ENCODE measurements at regions not wholly inside any gene's neighbourhood (a gene's known extent, or its start where the extent isn't known, plus 50 kb on each side); places are given as distances from the start of the nearest gene placed in this dataset.
A peak's percentile ranks its signal among the peaks of the same experiment; 100 is the strongest.
"Not testable (repeated sequence)": the region's sequence is repeated elsewhere in the genome, so short reads cannot be mapped to it uniquely, and the experiment has no call there.

GRCh38 chr7:96770758-96771157 is 61.1 kb upstream of the SEM1 start:
- DNase-seq (ENCODE audit: low read depth), result no peak
- in situ Hi-C loops (cut with HindIII; ENCODE audit: low pct_unique_long_range_greater_than_20kb, low sequenced_read_pairs), result no loop called here

GRCh38 chr7:96772139-96772694 is 62.6 kb upstream of the SEM1 start:
- DNase-seq (ENCODE audit: low read depth), result no peak
- in situ Hi-C loops (cut with HindIII; ENCODE audit: low pct_unique_long_range_greater_than_20kb, low sequenced_read_pairs), result no loop called here

- in situ Hi-C loops (cut with HindIII; ENCODE audit: low pct_unique_long_range_greater_than_20kb, low sequenced_read_pairs), result no loop called here
- DNase-seq (ENCODE audit: low read depth), result no peak
These were observed 63.8 kb upstream of the SEM1 start for GRCh38 chr7:96773483-96773882.

GRCh38 chr7:96774358-96774757 is 64.7 kb upstream of the SEM1 start:
- in situ Hi-C loops (cut with HindIII; ENCODE audit: low pct_unique_long_range_greater_than_20kb, low sequenced_read_pairs), result no loop called here
- no peak for DNase-seq (ENCODE audit: low read depth)

GRCh38 chr7:96775046-96775445 is 65.4 kb upstream of the SEM1 start:
- DNase-seq (ENCODE audit: low read depth), result no peak
- in situ Hi-C loops (cut with HindIII; ENCODE audit: low pct_unique_long_range_greater_than_20kb, low sequenced_read_pairs), result no loop called here

- in situ Hi-C loops (cut with HindIII; ENCODE audit: low pct_unique_long_range_greater_than_20kb, low sequenced_read_pairs), result no loop called here
- DNase-seq (ENCODE audit: low read depth), result no peak
These were observed 68.6 kb upstream of the SEM1 start for GRCh38 chr7:96778263-96778662.

- no peak for DNase-seq (ENCODE audit: low read depth)
- in situ Hi-C loops (cut with HindIII; ENCODE audit: low pct_unique_long_range_greater_than_20kb, low sequenced_read_pairs), result no loop called here
These were observed 72.3 kb upstream of the SEM1 start for GRCh38 chr7:96781919-96782318.

GRCh38 chr7:96782686-96783298 is 73.1 kb upstream of the SEM1 start:
- in situ Hi-C loops (cut with HindIII; ENCODE audit: low pct_unique_long_range_greater_than_20kb, low sequenced_read_pairs); DNase-seq (ENCODE audit: low read depth): not testable (repeated sequence)

- in situ Hi-C loops (cut with HindIII; ENCODE audit: low pct_unique_long_range_greater_than_20kb, low sequenced_read_pairs), result no loop called here
- no peak for DNase-seq (ENCODE audit: low read depth)
These were observed 75.0 kb upstream of the SEM1 start for GRCh38 chr7:96784597-96784996.

GRCh38 chr7:96786261-96786997 is 76.8 kb upstream of the SEM1 start:
- no peak for DNase-seq (ENCODE audit: low read depth)
- in situ Hi-C loops (cut with HindIII; ENCODE audit: low pct_unique_long_range_greater_than_20kb, low sequenced_read_pairs), result no loop called here

GRCh38 chr7:96786998-96787395 is 77.4 kb upstream of the SEM1 start:
- in situ Hi-C loops (cut with HindIII; ENCODE audit: low pct_unique_long_range_greater_than_20kb, low sequenced_read_pairs), result no loop called here

GRCh38 chr7:96789914-96790313 is 80.3 kb upstream of the SEM1 start:
- DNase-seq (ENCODE audit: low read depth), result no peak
- in situ Hi-C loops (cut with HindIII; ENCODE audit: low pct_unique_long_range_greater_than_20kb, low sequenced_read_pairs), result no loop called here

More at GRCh38 chr7:96786998-96787395, 77.4 kb upstream of the SEM1 start:
- DNase-seq (ENCODE audit: low read depth), result no peak

GRCh38 chr7:96792115-96792514 is 82.5 kb upstream of the SEM1 start:
- in situ Hi-C loops (cut with HindIII; ENCODE audit: low pct_unique_long_range_greater_than_20kb, low sequenced_read_pairs), result no loop called here
- no peak for DNase-seq (ENCODE audit: low read depth)

GRCh38 chr7:96794063-96794462 is 84.4 kb upstream of the SEM1 start:
- in situ Hi-C loops (cut with HindIII; ENCODE audit: low pct_unique_long_range_greater_than_20kb, low sequenced_read_pairs), result no loop called here
- no peak for DNase-seq (ENCODE audit: low read depth)

GRCh38 chr7:96800122-96800521 is 90.5 kb upstream of the SEM1 start:
- DNase-seq (ENCODE audit: low read depth), result no peak
- in situ Hi-C loops (cut with HindIII; ENCODE audit: low pct_unique_long_range_greater_than_20kb, low sequenced_read_pairs), result no loop called here

- in situ Hi-C loops (cut with HindIII; ENCODE audit: low pct_unique_long_range_greater_than_20kb, low sequenced_read_pairs), result no loop called here
- peak; percentile 10 for DNase-seq (ENCODE audit: low read depth)
These were observed 91.2 kb upstream of the SEM1 start for GRCh38 chr7:96800824-96801223.

GRCh38 chr7:96819111-96819700 is 109.6 kb upstream of the SEM1 start:
- DNase-seq (ENCODE audit: low read depth), result no peak
- in situ Hi-C loops (cut with HindIII; ENCODE audit: low pct_unique_long_range_greater_than_20kb, low sequenced_read_pairs), result no loop called here

- DNase-seq (ENCODE audit: low read depth); in situ Hi-C loops (cut with HindIII; ENCODE audit: low pct_unique_long_range_greater_than_20kb, low sequenced_read_pairs): not testable (repeated sequence)
These were observed 111.5 kb upstream of the SEM1 start for GRCh38 chr7:96821131-96821530.

- in situ Hi-C loops (cut with HindIII; ENCODE audit: low pct_unique_long_range_greater_than_20kb, low sequenced_read_pairs), result no loop called here
- peak; percentile 8 for DNase-seq (ENCODE audit: low read depth)
These were observed 113.2 kb upstream of the SEM1 start for GRCh38 chr7:96822824-96823223.
